Mesothelial cell of epicardium (in vitro differentiated cells): ENCODE measurements at regions not wholly inside any gene's neighbourhood (a gene's known extent, or its start where the extent isn't known, plus 50 kb on each side); places are given as distances from the start of the nearest gene placed in this dataset.

Source experiments
- DNase-seq, 2 experiments: peaks; one replicate each; pipeline ENCODE4 v3.0.0; 2021; ENCODE audit warnings: low spot score in 2 of 2; ENCODE audit not compliant: unreplicated experiment in 2 of 2
- H3K27ac Mint-ChIP-seq: 2 replicates; pipeline ENCODE4 v1.8.0; 2021; ENCODE audit warnings: mixed read lengths
- H3K27me3 Mint-ChIP-seq: 2 replicates; pipeline ENCODE4 v1.8.0; 2021; ENCODE audit warnings: low read depth, mixed read lengths
- H3K36me3 Mint-ChIP-seq: 2 replicates; pipeline ENCODE4 v1.8.0; 2021; ENCODE audit warnings: mixed read lengths
- H3K4me1 Mint-ChIP-seq: 2 replicates; pipeline ENCODE4 v1.8.0; 2021; ENCODE audit warnings: mixed read lengths
- H3K4me3 Mint-ChIP-seq: 2 replicates; pipeline ENCODE4 v1.8.0; 2021; ENCODE audit warnings: mild to moderate bottlenecking, moderate library complexity, mixed read lengths
- H3K9me3 Mint-ChIP-seq: 2 replicates; pipeline ENCODE4 v1.8.0; 2021; ENCODE audit warnings: mixed read lengths
- TF ChIP-seq, protein P1 (sequence below): fragments of 200-600 bp; sonication (generic); IDR thresholded peaks from one replicate; pipeline ENCODE4 v1.5.0; 2021; ENCODE audit warnings: antibody characterized with exemption; ENCODE audit not compliant: unreplicated experiment

DNA sequence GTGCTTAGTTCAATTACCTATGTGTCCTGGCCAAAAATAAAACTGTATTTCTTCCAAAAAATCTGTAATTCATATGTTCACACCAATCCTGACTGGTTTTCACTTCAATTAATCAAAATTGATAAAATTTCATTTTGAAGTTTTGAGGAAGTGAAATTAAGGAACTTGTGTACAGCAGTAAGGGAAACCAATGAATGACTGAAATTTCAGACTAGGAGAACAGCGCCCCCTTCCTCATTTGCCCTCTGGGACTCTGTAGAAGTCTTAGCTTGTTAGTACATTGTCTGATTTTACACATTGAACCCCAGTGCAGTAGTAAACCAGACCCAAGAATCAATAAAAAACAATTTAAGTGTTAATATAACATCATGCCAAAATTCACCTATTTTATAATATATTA is 495.3 kb upstream of the AGTR1 start:
- DNase-seq, result no peak
- peaks cover 22% of the 10 kb centered on the region for H3K4me1 Mint-ChIP-seq
- H3K27me3 Mint-ChIP-seq, result peaks cover 2% of the 10 kb centered on the region

DNA sequence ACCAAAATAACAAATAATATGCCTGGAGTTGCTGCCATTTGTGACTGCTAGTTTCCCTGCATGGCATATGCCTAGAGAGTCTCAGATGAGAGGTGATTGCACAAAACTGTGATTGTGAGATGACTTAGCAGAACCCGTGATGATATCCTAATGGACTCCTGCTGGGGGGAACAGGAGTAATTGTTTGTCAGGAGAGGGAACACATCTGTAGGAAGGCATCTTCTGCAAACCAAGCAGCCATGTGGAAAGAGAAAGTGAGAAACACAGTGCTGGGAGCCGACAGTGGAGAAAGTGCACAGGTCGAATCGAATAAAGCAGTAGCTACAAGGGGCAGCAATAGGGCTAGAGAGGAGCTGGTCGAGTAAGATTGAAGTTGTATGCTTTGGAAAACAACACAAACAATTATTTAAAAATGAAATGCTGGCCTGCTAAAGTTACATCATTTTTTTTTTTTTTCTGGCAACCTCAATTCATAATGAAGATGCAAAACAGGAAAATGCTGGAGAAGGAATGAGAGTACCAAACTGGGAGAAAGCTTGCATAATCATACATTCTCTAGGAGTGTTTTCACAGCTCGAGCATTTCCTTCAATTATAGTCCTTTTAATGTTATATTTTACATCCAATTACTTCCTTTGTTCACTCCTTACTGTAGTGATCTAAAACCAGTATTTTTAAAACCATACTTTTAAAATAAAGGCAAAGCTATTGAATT is 494.2 kb upstream of the AGTR1 start:
- Mint-ChIP-seq H3K27me3 (peaks cover 2% of the 10 kb centered on the region), H3K9me3 (peaks cover 3% of the 10 kb centered on the region), H3K4me3 (no peak overlapping the region), H3K27ac (no peak overlapping the region), H3K36me3 (no peaks in the 10 kb centered on the region), H3K4me1 (peaks cover 33% of the 10 kb centered on the region)
- TF ChIP-seq, protein P1, sequence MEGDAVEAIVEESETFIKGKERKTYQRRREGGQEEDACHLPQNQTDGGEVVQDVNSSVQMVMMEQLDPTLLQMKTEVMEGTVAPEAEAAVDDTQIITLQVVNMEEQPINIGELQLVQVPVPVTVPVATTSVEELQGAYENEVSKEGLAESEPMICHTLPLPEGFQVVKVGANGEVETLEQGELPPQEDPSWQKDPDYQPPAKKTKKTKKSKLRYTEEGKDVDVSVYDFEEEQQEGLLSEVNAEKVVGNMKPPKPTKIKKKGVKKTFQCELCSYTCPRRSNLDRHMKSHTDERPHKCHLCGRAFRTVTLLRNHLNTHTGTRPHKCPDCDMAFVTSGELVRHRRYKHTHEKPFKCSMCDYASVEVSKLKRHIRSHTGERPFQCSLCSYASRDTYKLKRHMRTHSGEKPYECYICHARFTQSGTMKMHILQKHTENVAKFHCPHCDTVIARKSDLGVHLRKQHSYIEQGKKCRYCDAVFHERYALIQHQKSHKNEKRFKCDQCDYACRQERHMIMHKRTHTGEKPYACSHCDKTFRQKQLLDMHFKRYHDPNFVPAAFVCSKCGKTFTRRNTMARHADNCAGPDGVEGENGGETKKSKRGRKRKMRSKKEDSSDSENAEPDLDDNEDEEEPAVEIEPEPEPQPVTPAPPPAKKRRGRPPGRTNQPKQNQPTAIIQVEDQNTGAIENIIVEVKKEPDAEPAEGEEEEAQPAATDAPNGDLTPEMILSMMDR, result no peak
- no peak for DNase-seq

More for the DNA sequence above, 495.3 kb upstream of the AGTR1 start:
- Mint-ChIP-seq H3K36me3 (no peaks in the 10 kb centered on the region), H3K4me3 (no peak overlapping the region), H3K27ac (no peak overlapping the region), H3K9me3 (peaks cover 3% of the 10 kb centered on the region)
- TF ChIP-seq, protein P1, result no peak

DNA sequence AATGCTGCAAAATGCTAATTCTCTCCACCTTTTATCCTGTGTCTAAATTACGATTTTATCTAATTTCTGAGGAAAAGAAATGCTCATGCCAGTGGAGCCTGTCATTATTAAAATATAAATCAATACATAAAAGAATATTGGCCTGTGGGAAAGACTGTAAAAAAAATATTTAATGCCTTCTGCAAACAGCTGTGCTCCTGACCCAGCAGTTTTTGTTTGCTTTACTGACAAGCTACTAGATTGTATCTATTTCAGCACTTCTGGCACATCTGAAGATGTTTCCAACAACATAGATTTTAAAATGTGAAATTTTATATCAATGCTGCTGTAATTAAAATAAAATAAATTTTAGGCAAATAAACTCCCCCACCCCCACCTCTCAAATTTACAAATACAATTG is 493.6 kb upstream of the AGTR1 start:
- H3K36me3 Mint-ChIP-seq, result no peaks in the 10 kb centered on the region
- peaks cover 2% of the 10 kb centered on the region for H3K27me3 Mint-ChIP-seq
- TF ChIP-seq, protein P1, result no peak
- H3K4me1 Mint-ChIP-seq, result peaks cover 33% of the 10 kb centered on the region
- no peak overlapping the region for H3K4me3 Mint-ChIP-seq
- peaks cover 1% of the 10 kb centered on the region for H3K9me3 Mint-ChIP-seq
- no peak for DNase-seq
- H3K27ac Mint-ChIP-seq, result no peak overlapping the region

DNA sequence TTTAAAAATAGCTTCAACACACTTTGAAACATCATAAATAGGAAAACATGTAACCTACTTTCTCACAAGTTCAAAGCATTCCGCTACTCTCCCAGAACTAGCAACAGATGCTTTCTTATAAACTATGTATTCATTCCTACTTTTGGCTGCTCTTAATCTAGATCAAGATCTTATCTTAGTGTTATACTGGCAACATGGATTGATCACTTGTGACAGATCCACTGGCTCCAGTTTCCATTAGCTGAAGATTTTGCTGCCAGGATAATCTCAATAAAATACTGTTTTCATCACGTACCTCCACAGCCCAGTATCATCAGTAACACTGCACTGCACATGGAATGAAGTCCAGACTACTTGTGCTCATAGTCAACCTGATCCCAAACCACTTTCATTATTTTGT is 491.7 kb upstream of the AGTR1 start:
- TF ChIP-seq, protein P1, result no peak
- no peak for DNase-seq
- Mint-ChIP-seq H3K27me3 (no peaks in the 10 kb centered on the region), H3K4me3 (no peak overlapping the region), H3K4me1 (peaks cover 33% of the 10 kb centered on the region), H3K27ac (peak overlapping the region; percentile 55), H3K36me3 (no peaks in the 10 kb centered on the region), H3K9me3 (peaks cover 5% of the 10 kb centered on the region)

DNA sequence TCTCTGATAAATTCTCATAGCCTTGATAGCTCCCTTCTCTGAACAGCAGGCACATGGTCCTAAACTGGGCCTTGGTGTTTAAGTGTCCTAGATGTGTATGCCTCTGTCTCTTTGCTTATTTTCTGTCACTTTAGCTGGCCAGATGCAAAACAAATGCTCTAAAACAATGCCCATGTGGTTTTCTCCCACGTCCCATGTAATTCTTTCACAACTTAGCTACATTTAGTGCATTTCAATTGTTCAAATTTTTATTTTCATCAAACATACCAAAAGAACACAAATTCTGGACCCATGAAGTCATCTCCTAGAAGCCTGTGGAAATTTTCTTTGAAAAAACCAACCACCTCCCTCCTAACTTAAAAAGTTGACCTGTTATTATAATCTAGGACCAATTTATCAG is 491.3 kb upstream of the AGTR1 start:
- TF ChIP-seq, protein P1, result no peak
- H3K4me3 Mint-ChIP-seq, result no peak overlapping the region
- no peak overlapping the region for H3K27ac Mint-ChIP-seq
- DNase-seq, result no peak
- H3K4me1 Mint-ChIP-seq, result peaks cover 33% of the 10 kb centered on the region
- peaks cover 5% of the 10 kb centered on the region for H3K9me3 Mint-ChIP-seq
- H3K27me3 Mint-ChIP-seq, result no peaks in the 10 kb centered on the region
- H3K36me3 Mint-ChIP-seq, result no peaks in the 10 kb centered on the region
